Neural cell (in vitro differentiated cells): ENCODE measurements at regions not wholly inside any gene's neighbourhood (a gene's known extent, or its start where the extent isn't known, plus 50 kb on each side); places are given as distances from the start of the nearest gene placed in this dataset.

ENCODE experiments used
- CTCF ChIP-seq: fragments of 450-650 bp; IDR thresholded peaks from 2 replicates; pipeline ENCODE4 v1.5.1; 2014; ENCODE audit warnings: antibody characterized with exemption, mild to moderate bottlenecking, moderate library complexity; ENCODE audit not compliant: poor library complexity, severe bottlenecking
- EP300 ChIP-seq: fragments of 450-650 bp; conservative IDR thresholded peaks from 2 replicates; pipeline ENCODE4 v1.6.1; 2014; ENCODE audit warnings: antibody characterized with exemption, mild to moderate bottlenecking, moderate library complexity; ENCODE audit not compliant: poor library complexity, severe bottlenecking
- EZH2 ChIP-seq: fragments of 200-600, 300-800 bp; shearing (Covaris generic), sonication (generic); IDR thresholded peaks from 2 replicates; pipeline ENCODE4 v1.6.1; 2014; ENCODE audit warnings: antibody characterized with exemption, low read length, borderline replicate concordance, mild to moderate bottlenecking; ENCODE audit not compliant: insufficient read depth, poor library complexity, severe bottlenecking
- POLR2AphosphoS5 ChIP-seq: IDR thresholded peaks from 2 replicates; pipeline ENCODE4 v1.6.1; 2012
- REST ChIP-seq: IDR thresholded peaks from 2 replicates; pipeline ENCODE4 v1.6.1; 2012; ENCODE audit warnings: borderline replicate concordance
- SMC3 ChIP-seq: fragments of 450-650 bp; conservative IDR thresholded peaks from 2 replicates; pipeline ENCODE4 v1.6.1; 2014; ENCODE audit warnings: antibody characterized with exemption, mild to moderate bottlenecking, moderate library complexity; ENCODE audit not compliant: poor library complexity
- TAF1 ChIP-seq: IDR thresholded peaks from 2 replicates; pipeline ENCODE4 v1.6.1; 2012; ENCODE audit warnings: low read depth

GRCh38 chr15:66956672-66957430 is 108.6 kb upstream of the SMAD3 start:
- TF ChIP-seq CTCF (no peak), POLR2AphosphoS5 (no peak), EP300 (no peak), EZH2 (no peak), TAF1 (no peak), REST (no peak), SMC3 (no peak)
